CD4-positive, alpha-beta T cell (primary cell): ENCODE measurements at regions not wholly inside any gene's neighbourhood (a gene's known extent, or its start where the extent isn't known, plus 50 kb on each side); places are given as distances from the start of the nearest gene placed in this dataset.

Source experiments
- ATAC-seq: fragments of 200-7000 bp; cut with Tn5 transposase; one replicate; pipeline ENCODE4 v1.10.0; 2022; ENCODE audit warnings: mild to moderate bottlenecking; ENCODE audit not compliant: poor library complexity
- CTCF ChIA-PET: fragments of 350-600 bp; sonication (Branson Sonifier 250); formaldehyde crosslinking; loops from one replicate; lab custom pipeline; 2021; ENCODE audit warnings: antibody characterized with exemption, inconsistent platforms; lab: Charles Lee
- POLR2A ChIA-PET: fragments of 350-600 bp; sonication (Branson Sonifier 250); formaldehyde crosslinking; loops from one replicate; lab custom pipeline; 2021; ENCODE audit warnings: antibody characterized with exemption, inconsistent platforms; lab: Charles Lee
- DNase-seq, 14 experiments: peaks; one replicate each; pipeline ENCODE4 v3.0.0-alpha.2; 2013 to 2020; ENCODE audit warnings: mixed read lengths in 2 of 14
- H3K27ac ChIP-seq, 2 donors: one replicate each; pipeline versions ENCODE4 v1.5.1 to v1.7.0; 2013; ENCODE audit warnings: low read length in 2 of 2, low read depth in 1 of 2, mild to moderate bottlenecking in 1 of 2
- H3K27me3 ChIP-seq, 2 experiments: 1 replicate in 1 of 2; 2 replicates in 1 of 2; pipeline versions ENCODE4 v1.6.1 to v1.7.0; 2013; ENCODE audit warnings: low read length in 2 of 2, control low read depth in 1 of 2, mild to moderate bottlenecking in 1 of 2, moderate library complexity in 1 of 2; ENCODE audit not compliant: insufficient read depth in 2 of 2, control insufficient read depth in 1 of 2
- H3K36me3 ChIP-seq: one replicate; pipeline ENCODE4 v1.6.1; 2013; ENCODE audit warnings: low read length, control low read depth; ENCODE audit not compliant: insufficient read depth
- H3K4me1 ChIP-seq: one replicate; pipeline ENCODE4 v1.6.1; 2013; ENCODE audit warnings: low read length, control low read depth; ENCODE audit not compliant: insufficient read depth
- H3K4me3 ChIP-seq: one replicate; pipeline ENCODE4 v1.5.1; 2013; ENCODE audit warnings: mild to moderate bottlenecking, low read length, moderate library complexity
- H3K9me3 ChIP-seq, 2 experiments: 1 replicate in 1 of 2; 2 replicates in 1 of 2; pipeline versions ENCODE4 v1.6.1 to v1.7.0; 2013; ENCODE audit warnings: low read length in 2 of 2, mild to moderate bottlenecking in 2 of 2, control low read depth in 1 of 2, moderate library complexity in 1 of 2; ENCODE audit not compliant: control insufficient read depth in 1 of 2, insufficient read depth in 1 of 2
- H3K27ac Mint-ChIP-seq: one replicate; pipeline ENCODE4 v1.8.0; 2020; ENCODE audit warnings: mixed read lengths
- H3K27me3 Mint-ChIP-seq: one replicate; pipeline ENCODE4 v1.8.0; 2021; ENCODE audit warnings: mixed read lengths
- H3K36me3 Mint-ChIP-seq: one replicate; pipeline ENCODE4 v1.8.0; 2021; ENCODE audit warnings: low read depth, mixed read lengths
- H3K4me1 Mint-ChIP-seq: one replicate; pipeline ENCODE4 v1.8.0; 2021; ENCODE audit warnings: low read depth, mixed read lengths
- H3K4me3 Mint-ChIP-seq: one replicate; pipeline ENCODE4 v1.8.0; 2020; ENCODE audit warnings: mild to moderate bottlenecking, mixed read lengths
- H3K9me3 Mint-ChIP-seq: one replicate; pipeline ENCODE4 v1.8.0; 2020; ENCODE audit warnings: mixed read lengths
- intact Hi-C, 2 experiments: fragments of 100-400 bp; cut with DNase I in 1 of 2; cut with micrococcal nuclease in 1 of 2; formaldehyde crosslinking; loops; one replicate each; pipeline versions ENCODE4 v1.15.1 to v1.9.0; 2023 to 2025; cut with DNase I, micrococcal nuclease
- TF ChIP-seq, protein P1 (sequence below): fragments of 200-600 bp; IDR thresholded peaks from one replicate; pipeline ENCODE4 v1.8.0; 2022; ENCODE audit warnings: antibody characterized with exemption, mild to moderate bottlenecking

DNA sequence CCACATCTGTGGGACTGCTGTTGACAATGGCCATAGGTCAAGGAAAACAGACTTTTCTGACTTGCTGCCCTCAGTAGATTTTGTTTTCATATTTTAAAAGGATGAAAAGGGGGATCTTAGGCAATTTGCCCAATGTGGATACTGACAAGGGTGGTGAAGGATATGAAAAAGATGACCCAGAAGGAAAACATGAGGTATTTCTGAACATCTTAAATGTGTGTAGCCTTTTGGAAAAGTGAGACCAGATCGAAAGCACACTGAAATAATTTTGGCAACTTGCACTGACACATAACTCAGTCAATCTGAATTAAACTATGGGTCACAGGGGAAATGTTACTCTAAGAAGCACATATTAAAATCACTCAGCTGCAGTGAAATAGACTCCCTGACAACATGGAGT lies 1793.0 kb upstream of the ACO1 start:
- Histone ChIP-seq H3K4me1 (no peaks in the 10 kb centered on the region), H3K4me3 (no peak overlapping the region), H3K27ac (no peak overlapping the region), H3K36me3 (no peaks in the 10 kb centered on the region), H3K27me3 (no peaks in the 10 kb centered on the region), H3K9me3 (no peaks in the 10 kb centered on the region)
- DNase-seq (no peak), ATAC-seq (no peak)
- TF ChIP-seq, protein P1, sequence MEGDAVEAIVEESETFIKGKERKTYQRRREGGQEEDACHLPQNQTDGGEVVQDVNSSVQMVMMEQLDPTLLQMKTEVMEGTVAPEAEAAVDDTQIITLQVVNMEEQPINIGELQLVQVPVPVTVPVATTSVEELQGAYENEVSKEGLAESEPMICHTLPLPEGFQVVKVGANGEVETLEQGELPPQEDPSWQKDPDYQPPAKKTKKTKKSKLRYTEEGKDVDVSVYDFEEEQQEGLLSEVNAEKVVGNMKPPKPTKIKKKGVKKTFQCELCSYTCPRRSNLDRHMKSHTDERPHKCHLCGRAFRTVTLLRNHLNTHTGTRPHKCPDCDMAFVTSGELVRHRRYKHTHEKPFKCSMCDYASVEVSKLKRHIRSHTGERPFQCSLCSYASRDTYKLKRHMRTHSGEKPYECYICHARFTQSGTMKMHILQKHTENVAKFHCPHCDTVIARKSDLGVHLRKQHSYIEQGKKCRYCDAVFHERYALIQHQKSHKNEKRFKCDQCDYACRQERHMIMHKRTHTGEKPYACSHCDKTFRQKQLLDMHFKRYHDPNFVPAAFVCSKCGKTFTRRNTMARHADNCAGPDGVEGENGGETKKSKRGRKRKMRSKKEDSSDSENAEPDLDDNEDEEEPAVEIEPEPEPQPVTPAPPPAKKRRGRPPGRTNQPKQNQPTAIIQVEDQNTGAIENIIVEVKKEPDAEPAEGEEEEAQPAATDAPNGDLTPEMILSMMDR, result no peak
- Mint-ChIP-seq H3K4me3 (no peak overlapping the region), H3K4me1 (no peaks in the 10 kb centered on the region), H3K36me3 (no peaks in the 10 kb centered on the region), H3K27me3 (no peaks in the 10 kb centered on the region), H3K27ac (no peak overlapping the region), H3K9me3 (no peaks in the 10 kb centered on the region)
- intact Hi-C loops, result no loop called here
- CTCF ChIA-PET, result no interaction called here
- POLR2A ChIA-PET, result no interaction called here

DNA sequence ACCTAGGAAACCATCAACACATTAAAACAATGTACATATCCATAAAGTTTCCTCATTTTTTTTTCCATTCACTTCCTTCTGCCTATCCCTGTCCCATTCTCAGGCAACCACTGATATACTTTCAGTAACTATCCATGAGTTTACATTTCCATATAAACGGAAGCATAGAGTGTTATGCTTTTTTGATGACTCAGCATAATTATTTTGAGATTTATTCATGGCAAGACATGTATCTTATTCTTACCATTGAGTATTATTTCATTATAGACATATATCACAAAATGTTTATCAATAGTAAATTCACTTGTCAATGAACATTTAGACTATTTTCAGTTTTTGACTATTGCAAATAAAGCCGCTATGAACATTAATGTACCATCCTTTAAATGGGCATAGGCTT lies 1786.8 kb upstream of the ACO1 start:
- CTCF ChIA-PET, result no interaction called here
- no peak overlapping the region for H3K27ac ChIP-seq
- DNase-seq (no peak), ATAC-seq (no peak)
- no peaks in the 10 kb centered on the region for H3K4me1 ChIP-seq
- no peaks in the 10 kb centered on the region for H3K9me3 ChIP-seq
- TF ChIP-seq, protein P1, result no peak
- H3K4me3 Mint-ChIP-seq, result no peak overlapping the region
- intact Hi-C loops, result no loop called here
- POLR2A ChIA-PET, result no interaction called here
- no peaks in the 10 kb centered on the region for H3K27me3 ChIP-seq
- no peaks in the 10 kb centered on the region for H3K36me3 ChIP-seq
- H3K27me3 Mint-ChIP-seq, result no peaks in the 10 kb centered on the region
- H3K27ac Mint-ChIP-seq, result no peak overlapping the region
- no peaks in the 10 kb centered on the region for H3K4me1 Mint-ChIP-seq
- no peak overlapping the region for H3K4me3 ChIP-seq
- no peaks in the 10 kb centered on the region for H3K36me3 Mint-ChIP-seq
- peaks cover 4% of the 10 kb centered on the region for H3K9me3 Mint-ChIP-seq

DNA sequence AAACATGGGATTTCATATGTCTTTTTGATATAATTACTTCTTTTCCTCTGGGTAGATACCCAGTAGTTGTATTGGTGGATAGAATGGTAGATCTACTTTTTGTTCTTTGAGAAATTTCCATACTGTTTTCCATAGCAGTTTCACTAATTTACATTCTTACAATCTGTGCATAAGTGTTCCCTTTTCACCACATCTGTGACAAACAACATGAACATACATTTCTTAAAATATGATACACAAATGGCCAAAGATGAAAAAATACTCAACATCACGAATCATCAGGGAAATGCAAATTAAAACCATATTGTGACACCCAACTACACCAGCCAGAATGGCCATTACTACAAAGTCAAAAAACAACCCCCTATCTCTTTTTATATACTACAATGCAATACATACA lies 1778.5 kb upstream of the ACO1 start:
- Histone ChIP-seq H3K27me3 (no peaks in the 10 kb centered on the region), H3K4me3 (no peak overlapping the region), H3K4me1 (no peaks in the 10 kb centered on the region), H3K27ac (no peak overlapping the region), H3K9me3 (peaks cover 0 to 5% of the 10 kb centered on the region in 2 experiments), H3K36me3 (no peaks in the 10 kb centered on the region)
- Mint-ChIP-seq H3K36me3 (no peaks in the 10 kb centered on the region), H3K27ac (no peak overlapping the region), H3K9me3 (peaks cover 4% of the 10 kb centered on the region), H3K27me3 (no peaks in the 10 kb centered on the region), H3K4me1 (no peaks in the 10 kb centered on the region), H3K4me3 (no peak overlapping the region)
- CTCF ChIA-PET, result no interaction called here
- POLR2A ChIA-PET, result no interaction called here
- intact Hi-C loops, result no loop called here
- TF ChIP-seq, protein P1, result no peak
- ATAC-seq (no peak), DNase-seq (no peak)
